ENCODE measurements at regions not wholly inside any gene's neighbourhood (a gene's known extent, or its start where the extent isn't known, plus 50 kb on each side); places are given as distances from the start of the nearest gene placed in this dataset.

- no peak for DNase-seq
Observed at GRCh38 chr3:59698091-59698490, 648.3 kb upstream of the CFAP20DC start.

GRCh38 chr3:59696783-59697182 is 647.0 kb upstream of the CFAP20DC start:
- DNase-seq = no peak

GRCh38 chr3:59695860-59696259 is 646.0 kb upstream of the CFAP20DC start:
- no peak for DNase-seq

DNA sequence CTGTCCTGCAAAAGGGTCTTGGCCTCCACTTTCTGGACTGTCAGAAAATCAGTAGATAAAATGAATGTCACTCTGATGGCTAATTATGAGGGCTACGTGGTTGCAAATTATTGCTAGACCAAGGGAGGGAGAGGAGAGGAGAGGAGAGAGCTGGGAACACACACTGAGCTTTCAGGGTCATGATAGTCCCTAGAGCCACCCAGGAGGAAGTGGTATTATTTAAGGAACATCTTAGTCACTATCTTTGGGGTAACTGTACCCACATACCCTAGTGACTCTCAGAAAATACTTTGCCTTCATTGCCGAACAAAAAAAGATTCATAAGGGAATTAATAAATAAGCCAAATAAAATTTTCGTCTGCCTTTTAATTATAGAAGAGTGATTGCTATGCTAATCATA is 642.3 kb upstream of the CFAP20DC start:
- DNase-seq = no peak

GRCh38 chr3:59690886-59691285 is 641.1 kb upstream of the CFAP20DC start:
- no peak for DNase-seq

GRCh38 chr3:59688636-59689035 is 638.8 kb upstream of the CFAP20DC start:
- DNase-seq = no peak

DNA sequence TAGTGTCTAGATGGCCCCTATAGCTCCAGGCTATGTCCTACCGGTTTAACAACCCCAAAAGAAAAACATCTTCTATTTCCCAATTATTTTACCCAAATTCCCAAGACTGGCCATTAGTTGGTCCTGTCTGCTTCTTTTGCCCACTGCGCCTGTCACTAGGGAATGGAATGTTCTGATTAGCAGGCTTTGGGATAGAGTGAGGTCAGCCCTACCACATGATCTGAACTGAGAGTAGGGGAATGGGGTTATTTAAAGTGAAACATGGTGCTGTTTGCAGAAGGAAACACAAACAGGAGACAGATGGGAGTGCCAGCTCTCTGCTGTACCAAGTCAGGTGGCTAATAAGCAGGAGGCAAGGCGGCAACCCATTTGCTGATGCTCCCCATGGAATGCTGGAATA is 635.6 kb upstream of the CFAP20DC start:
- DNase-seq = no peak

- no peak for DNase-seq
Observed at GRCh38 chr3:59684766-59685165, 634.9 kb upstream of the CFAP20DC start.

- no peak for DNase-seq
Observed at GRCh38 chr3:59680919-59681318, 631.1 kb upstream of the CFAP20DC start.

- DNase-seq = no peak
Observed at GRCh38 chr3:59677747-59678702, 628.2 kb upstream of the CFAP20DC start.

- no peak for DNase-seq
Observed at GRCh38 chr3:59675495-59675894, 625.7 kb upstream of the CFAP20DC start.

GRCh38 chr3:59663076-59663850 is 613.4 kb upstream of the CFAP20DC start:
- no peak for DNase-seq

GRCh38 chr3:59660852-59661625 is 611.2 kb upstream of the CFAP20DC start:
- no peak for DNase-seq

GRCh38 chr3:59660376-59660775 is 610.6 kb upstream of the CFAP20DC start:
- DNase-seq = no peak

GRCh38 chr3:59659755-59660154 is 609.9 kb upstream of the CFAP20DC start:
- DNase-seq = no peak

GRCh38 chr3:59658866-59659265 is 609.0 kb upstream of the CFAP20DC start:
- no peak for DNase-seq

DNA sequence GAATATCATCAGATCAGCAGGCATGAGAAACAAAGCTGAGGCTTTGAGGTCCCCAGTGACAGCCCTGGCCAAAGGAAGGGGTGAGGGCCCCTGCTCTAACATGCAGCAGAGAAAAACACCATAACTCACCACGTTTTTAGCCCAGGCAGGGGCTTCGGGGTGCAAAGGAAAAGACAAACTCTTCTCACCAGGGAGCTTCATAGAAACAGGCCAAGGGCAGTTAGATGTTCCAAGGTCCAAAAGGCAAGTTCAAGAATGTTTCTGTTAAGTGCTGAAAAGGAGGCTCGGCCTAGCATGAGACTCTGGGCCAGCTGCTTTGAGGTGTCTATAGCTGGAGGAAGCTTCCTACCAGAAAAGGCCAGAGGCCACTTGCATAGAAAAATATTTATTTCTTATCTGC is 608.4 kb upstream of the CFAP20DC start:
- DNase-seq = no peak

- DNase-seq = no peak
Observed at GRCh38 chr3:59655418-59656015, 605.7 kb upstream of the CFAP20DC start.

DNA sequence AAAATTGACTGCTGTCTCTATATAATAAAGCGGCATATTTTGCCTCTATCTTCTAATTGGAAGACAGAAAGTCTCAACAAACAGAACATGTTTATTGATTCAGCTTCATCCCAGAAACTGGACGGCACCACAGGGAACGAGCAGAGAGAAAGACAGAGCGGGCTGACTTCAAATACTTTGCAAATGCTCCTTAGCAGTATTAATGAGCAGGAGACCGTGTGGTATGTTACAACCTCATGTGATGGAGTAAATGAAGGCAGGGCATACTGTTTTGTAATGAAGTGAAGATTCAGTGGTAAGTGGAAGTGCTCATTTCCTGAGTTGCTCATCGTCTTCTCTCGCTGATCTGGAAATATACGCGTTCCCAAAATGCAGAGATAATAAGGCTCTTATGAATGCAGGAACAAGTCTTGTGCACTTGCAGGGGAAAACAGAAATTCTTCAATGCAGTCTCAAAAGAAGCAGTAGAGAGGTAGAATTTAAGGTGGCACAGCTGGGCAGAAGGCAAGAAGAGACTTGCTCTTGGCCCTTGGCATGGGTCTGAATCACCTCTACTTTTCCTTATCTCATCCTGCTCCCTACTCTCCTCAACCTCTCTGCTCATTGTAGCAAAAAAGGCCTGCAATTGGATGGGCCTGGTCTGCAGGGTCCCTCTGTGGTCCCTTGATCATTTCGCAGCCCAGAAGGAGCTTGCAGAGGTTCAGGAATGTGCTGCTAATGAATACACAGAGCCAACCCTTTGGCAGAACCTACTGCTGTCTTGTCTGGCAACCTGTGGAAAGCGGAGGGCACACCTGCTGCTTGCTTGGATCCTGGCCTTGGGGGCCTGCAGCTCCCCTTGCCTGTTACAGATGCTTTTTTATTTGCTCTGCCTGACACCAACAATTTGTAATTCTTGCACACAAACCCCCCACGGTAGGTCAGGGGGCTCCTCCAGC is 604.9 kb upstream of the CFAP20DC start:
- no peak for DNase-seq

- no peak for DNase-seq
Observed at GRCh38 chr3:59654123-59654479, 604.3 kb upstream of the CFAP20DC start.

GRCh38 chr3:59653405-59654122 is 603.7 kb upstream of the CFAP20DC start:
- DNase-seq = no peak

All from stimulated activated CD4-positive, alpha-beta T cell treated with anti-CD3 and anti-CD28 coated beads, Interleukin-4, amount 100 ng/mL, for 1 hour (primary cell).